22Rv1 (cell line): ENCODE measurements at regions not wholly inside any gene's neighbourhood (a gene's known extent, or its start where the extent isn't known, plus 50 kb on each side); places are given as distances from the start of the nearest gene placed in this dataset.

Experiments
- ZFX ChIP-seq: fragments of 450-650 bp; IDR thresholded peaks from 2 replicates; pipeline ENCODE4 v1.6.1; 2017; ENCODE audit warnings: antibody characterized with exemption, borderline replicate concordance
- TF ChIP-seq, protein P1 (sequence below): fragments of 450-650 bp; IDR thresholded peaks from 2 replicates; pipeline ENCODE4 v1.5.1; 2017; ENCODE audit warnings: mild to moderate bottlenecking

GRCh38 chr4:114487101-114487500, 111.5 kb upstream of the UGT8 start:
- TF ChIP-seq, protein P1, sequence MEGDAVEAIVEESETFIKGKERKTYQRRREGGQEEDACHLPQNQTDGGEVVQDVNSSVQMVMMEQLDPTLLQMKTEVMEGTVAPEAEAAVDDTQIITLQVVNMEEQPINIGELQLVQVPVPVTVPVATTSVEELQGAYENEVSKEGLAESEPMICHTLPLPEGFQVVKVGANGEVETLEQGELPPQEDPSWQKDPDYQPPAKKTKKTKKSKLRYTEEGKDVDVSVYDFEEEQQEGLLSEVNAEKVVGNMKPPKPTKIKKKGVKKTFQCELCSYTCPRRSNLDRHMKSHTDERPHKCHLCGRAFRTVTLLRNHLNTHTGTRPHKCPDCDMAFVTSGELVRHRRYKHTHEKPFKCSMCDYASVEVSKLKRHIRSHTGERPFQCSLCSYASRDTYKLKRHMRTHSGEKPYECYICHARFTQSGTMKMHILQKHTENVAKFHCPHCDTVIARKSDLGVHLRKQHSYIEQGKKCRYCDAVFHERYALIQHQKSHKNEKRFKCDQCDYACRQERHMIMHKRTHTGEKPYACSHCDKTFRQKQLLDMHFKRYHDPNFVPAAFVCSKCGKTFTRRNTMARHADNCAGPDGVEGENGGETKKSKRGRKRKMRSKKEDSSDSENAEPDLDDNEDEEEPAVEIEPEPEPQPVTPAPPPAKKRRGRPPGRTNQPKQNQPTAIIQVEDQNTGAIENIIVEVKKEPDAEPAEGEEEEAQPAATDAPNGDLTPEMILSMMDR = no peak
- no peak for TF ChIP-seq ZFX
